H1 (cell line): ENCODE measurements at regions not wholly inside any gene's neighbourhood (a gene's known extent, or its start where the extent isn't known, plus 50 kb on each side); places are given as distances from the start of the nearest gene placed in this dataset.
A peak's percentile ranks its signal among the peaks of the same experiment; 100 is the strongest.

Source experiments
- CTCF ChIA-PET: fragments of 300-600 bp; sonication (Branson Sonifier 250); formaldehyde crosslinking; loops from one replicate; lab custom pipeline; 2021; ENCODE audit not compliant: partially characterized antibody; lab: Charles Lee
- POLR2A ChIA-PET: fragments of 300-600 bp; sonication (Branson Sonifier 250); formaldehyde crosslinking; loops from one replicate; lab custom pipeline; 2021; ENCODE audit warnings: inconsistent platforms; ENCODE audit not compliant: partially characterized antibody; lab: Charles Lee
- DNase-seq, 2 experiments: peaks; one replicate each; pipeline versions ENCODE4 v3.0.0 to v3.0.0-alpha.2; 2010 to 2022; ENCODE audit warnings: low spot score in 2 of 2, low read depth in 1 of 2, mixed read lengths in 1 of 2
- FAIRE-seq: peaks from 2 replicates; lab custom pipeline; 2011; peaks lifted over from hg19 to GRCh38; lab: Jason Lieb, UNC
- H2AFZ ChIP-seq: 2 replicates; pipeline ENCODE4 v1.8.1; 2012; ENCODE audit warnings: low read length, inconsistent platforms
- H2AK5ac ChIP-seq: 2 replicates; pipeline ENCODE4 v1.6.1; 2013; ENCODE audit warnings: low read depth, low read length
- H2BK120ac ChIP-seq: replicated peaks from 2 replicates; pipeline ENCODE3; 2013; ENCODE audit warnings: low read depth, low read length, inconsistent platforms
- H2BK12ac ChIP-seq: 2 replicates; pipeline ENCODE4 v1.6.1; 2013; ENCODE audit warnings: low read depth, low read length
- H2BK15ac ChIP-seq: 2 replicates; pipeline ENCODE4 v1.6.1; 2013; ENCODE audit warnings: low read length
- H2BK20ac ChIP-seq: 2 replicates; pipeline ENCODE4 v1.6.1; 2013; ENCODE audit warnings: low read length
- H2BK5ac ChIP-seq: 2 replicates; pipeline ENCODE4 v1.6.1; 2013; ENCODE audit warnings: low read depth, low read length
- H3K14ac ChIP-seq: 2 replicates; pipeline ENCODE4 v1.6.1; 2013; ENCODE audit warnings: inconsistent platforms; ENCODE audit not compliant: insufficient read length
- H3K18ac ChIP-seq: 2 replicates; pipeline ENCODE4 v1.6.1; 2013; ENCODE audit warnings: low read length; ENCODE audit errors: extremely low read depth
- H3K23ac ChIP-seq: 2 replicates; pipeline ENCODE4 v1.6.1; 2013; ENCODE audit warnings: inconsistent platforms; ENCODE audit not compliant: insufficient read length
- H3K23me2 ChIP-seq: 2 replicates; pipeline ENCODE4 v1.6.1; 2013; ENCODE audit warnings: low read depth, low read length
- H3K27ac ChIP-seq: 2 replicates; pipeline ENCODE4 v1.6.1; 2011; ENCODE audit warnings: low read depth, low read length, inconsistent platforms
- H3K27me3 ChIP-seq, 4 experiments: replicated peaks in 1 of 4; 1 replicate in 1 of 4; 2 replicates in 3 of 4; pipeline versions ENCODE4 v1.6.1 to v1.8.1; 2011 to 2013; ENCODE audit warnings: low read length in 3 of 4, mild to moderate bottlenecking in 3 of 4, inconsistent platforms in 2 of 4, mixed read lengths in 2 of 4, moderate library complexity in 1 of 4; ENCODE audit not compliant: control insufficient read depth in 3 of 4, insufficient read depth in 3 of 4; ENCODE audit errors: extremely low read depth in 1 of 4
- H3K36me3 ChIP-seq, 4 experiments: 2 replicates each; pipeline versions ENCODE4 v1.6.1 to v1.8.1; 2011 to 2013; ENCODE audit warnings: mild to moderate bottlenecking in 4 of 4, low read length in 3 of 4, moderate library complexity in 2 of 4, control low read depth in 1 of 4, inconsistent platforms in 1 of 4; ENCODE audit not compliant: insufficient read depth in 4 of 4, control insufficient read depth in 2 of 4
- H3K4ac ChIP-seq: replicated peaks from 2 replicates; pipeline ENCODE3; 2013; ENCODE audit warnings: low read length, low read depth, mixed read lengths, inconsistent platforms; ENCODE audit not compliant: insufficient read length
- H3K4me1 ChIP-seq, 4 experiments: replicated peaks in 1 of 4; 1 replicate in 1 of 4; 2 replicates in 3 of 4; pipeline versions ENCODE4 v1.6.1 to v1.8.1; 2011 to 2013; ENCODE audit warnings: low read length in 3 of 4, inconsistent platforms in 2 of 4, mixed read lengths in 1 of 4; ENCODE audit not compliant: insufficient read depth in 4 of 4, control insufficient read depth in 3 of 4
- H3K4me2 ChIP-seq, 2 experiments: 2 replicates each; pipeline versions ENCODE4 v1.6.1 to v1.8.1; 2011 to 2013; ENCODE audit warnings: low read depth in 2 of 2, low read length in 2 of 2, control low read depth in 1 of 2, inconsistent platforms in 1 of 2, mild to moderate bottlenecking in 1 of 2; ENCODE audit not compliant: insufficient read depth in 1 of 2
- H3K4me3 ChIP-seq, 4 experiments: fragments of 200-600, 300-600 bp in 1 of 4; sonication (generic), shearing (Covaris generic), sonication (Bioruptor Twin) in 1 of 4; 2 replicates each; pipeline versions ENCODE4 v1.5.1 to v1.8.1; 2011 to 2016; ENCODE audit warnings: low read length in 4 of 4, low read depth in 3 of 4, control low read depth in 2 of 4, inconsistent platforms in 2 of 4, mild to moderate bottlenecking in 2 of 4, mixed read lengths in 1 of 4, moderate library complexity in 1 of 4; ENCODE audit not compliant: insufficient read depth in 2 of 4; ENCODE audit errors: extremely low read depth in 1 of 4
- H3K56ac ChIP-seq: replicated peaks from 2 replicates; pipeline ENCODE3; 2013; ENCODE audit warnings: low read depth, mild to moderate bottlenecking, mixed read lengths, low read length, inconsistent platforms; ENCODE audit not compliant: insufficient read length
- H3K79me1 ChIP-seq: 2 replicates; pipeline ENCODE4 v1.6.1; 2013; ENCODE audit warnings: low read depth, low read length, control low read depth
- H3K79me2 ChIP-seq, 2 experiments: 2 replicates each; pipeline versions ENCODE4 v1.6.1 to v1.8.1; 2012 to 2013; ENCODE audit warnings: low read length in 2 of 2, mild to moderate bottlenecking in 2 of 2, inconsistent platforms in 1 of 2; ENCODE audit not compliant: insufficient read depth in 2 of 2, control insufficient read depth in 1 of 2
- H3K9ac ChIP-seq, 4 experiments: replicated peaks in 1 of 4; 1 replicate in 1 of 4; 2 replicates in 3 of 4; pipeline versions ENCODE4 v1.6.1 to v1.8.1; 2011 to 2013; ENCODE audit warnings: low read depth in 3 of 4, low read length in 3 of 4, control low read depth in 2 of 4, mild to moderate bottlenecking in 2 of 4, moderate library complexity in 2 of 4, inconsistent platforms in 1 of 4; ENCODE audit errors: extremely low read depth in 1 of 4
- H3K9me3 ChIP-seq, 2 experiments: 2 replicates each; pipeline versions ENCODE4 v1.6.1 to v1.8.1; 2012 to 2013; ENCODE audit warnings: mild to moderate bottlenecking in 2 of 2, moderate library complexity in 2 of 2, control low read depth in 1 of 2, inconsistent platforms in 1 of 2, low read depth in 1 of 2, low read length in 1 of 2, mixed read lengths in 1 of 2; ENCODE audit not compliant: insufficient read depth in 2 of 2
- H4K20me1 ChIP-seq, 2 experiments: replicated peaks in 1 of 2; 2 replicates each; pipeline versions ENCODE3 to v1.8.1; 2011 to 2013; ENCODE audit warnings: inconsistent platforms in 2 of 2, low read length in 2 of 2, mild to moderate bottlenecking in 1 of 2; ENCODE audit not compliant: insufficient read depth in 2 of 2, control insufficient read depth in 1 of 2
- H4K5ac ChIP-seq: 2 replicates; pipeline ENCODE4 v1.6.1; 2013; ENCODE audit warnings: low read length, low read depth, mixed read lengths, inconsistent platforms; ENCODE audit not compliant: insufficient read length
- H4K8ac ChIP-seq: 2 replicates; pipeline ENCODE4 v1.8.0; 2013; ENCODE audit warnings: mild to moderate bottlenecking, moderate library complexity, low read length, inconsistent platforms; ENCODE audit not compliant: insufficient read depth; ENCODE audit errors: extremely low read depth
- H4K91ac ChIP-seq: replicated peaks from 2 replicates; pipeline ENCODE3; 2013; ENCODE audit warnings: low read length, mixed read lengths, inconsistent platforms; ENCODE audit not compliant: insufficient read length
- ASH2L ChIP-seq: fragments of 200-600, 300-600 bp; sonication (generic); IDR thresholded peaks from one replicate; pipeline ENCODE4 v1.7.1; 2017; ENCODE audit warnings: low read length
- CHD1 ChIP-seq: IDR thresholded peaks from 2 replicates; pipeline ENCODE4 v1.6.1; 2012; ENCODE audit warnings: low read depth, low read length, improper control_type of control experiment
- FOSL1 ChIP-seq: IDR thresholded peaks from 2 replicates; pipeline ENCODE4 v1.6.1; 2011; ENCODE audit warnings: mild to moderate bottlenecking, low read depth, low read length, moderate library complexity; ENCODE audit not compliant: insufficient read depth
- KDM5A ChIP-seq: fragments of 200-600 bp; IDR thresholded peaks from 2 replicates; pipeline ENCODE4 v1.7.1; 2012; ENCODE audit warnings: mild to moderate bottlenecking, low read length, inconsistent platforms, mixed read lengths
- RFX5 ChIP-seq: IDR thresholded peaks from 2 replicates; pipeline ENCODE4 v1.6.1; 2011; ENCODE audit warnings: low read depth, low read length, improper control_type of control experiment, borderline replicate concordance
- WGBS, 2 experiments: shearing (Covaris generic) in 1 of 2; methylation state at CpG; one replicate each; pipeline versions ENCODE4 v1.1.6 to v1.1.7; 2013 to 2015; ENCODE audit warnings: low lambda C conversion rate in 2 of 2, mixed read lengths in 2 of 2, inconsistent platforms in 1 of 2, low coverage in 1 of 2, missing lambda C conversion rate in 1 of 2; ENCODE audit not compliant: insufficient replicate concordance in 2 of 2, insufficient coverage in 1 of 2, insufficient read length in 1 of 2; ENCODE audit errors: extremely low coverage in 1 of 2, missing lambda C conversion rate in 1 of 2; 5-methylcytosine and 5-hydroxymethylcytosine counted together
- TF ChIP-seq, protein P1 (sequence below), 3 experiments: IDR thresholded peaks; 1 replicate in 2 of 3; 2 replicates in 1 of 3; pipeline versions ENCODE4 v1.5.1 to v1.6.1; 2011; ENCODE audit warnings: low read length in 3 of 3, mild to moderate bottlenecking in 3 of 3, inconsistent platforms in 2 of 3, low read depth in 1 of 3, moderate library complexity in 1 of 3; ENCODE audit not compliant: insufficient read depth in 1 of 3; ENCODE audit errors: control extremely low read depth in 1 of 3

DNA sequence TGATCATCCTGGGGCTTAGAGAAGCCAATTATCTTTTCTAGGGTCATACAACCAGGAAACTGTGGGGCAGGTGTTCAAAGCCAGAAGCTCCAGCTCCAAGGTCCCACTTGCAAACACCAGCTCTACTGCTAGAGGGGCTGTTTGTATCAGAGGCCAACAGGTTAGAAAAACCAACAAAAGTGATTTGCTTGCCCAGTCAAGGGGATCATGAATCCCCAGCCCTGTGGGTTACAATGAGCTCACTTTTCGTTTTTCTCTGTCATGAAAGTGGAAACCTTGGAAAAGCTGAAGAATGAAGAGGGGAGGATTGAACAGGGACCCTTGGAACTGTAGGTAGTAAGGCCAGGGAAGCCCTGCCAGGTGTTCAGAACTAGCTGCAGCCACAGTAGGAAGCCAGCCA lies 119.2 kb downstream of the SPP2 start:
- no peak overlapping the region for H2BK120ac ChIP-seq
- H3K79me2 ChIP-seq: no peaks in the 10 kb centered on the region
- H3K9ac ChIP-seq: no peak overlapping the region
- DNase-seq (no peak), FAIRE-seq (no peak)
- H3K4ac ChIP-seq: no peak overlapping the region
- no peaks in the 10 kb centered on the region for H3K27me3 ChIP-seq
- H3K79me1 ChIP-seq: no peaks in the 10 kb centered on the region
- H2BK12ac ChIP-seq: no peak overlapping the region
- no peaks in the 10 kb centered on the region for H3K36me3 ChIP-seq
- H2BK20ac ChIP-seq: no peak overlapping the region
- ChIA-PET CTCF (interaction anchor here (0.6 to 1.6 kb wide), 5 partner anchors 34 to 199 kb away, joined by 3 to 5 read pairs (median 3); no protein-coding TSS in a partner anchor), POLR2A (interaction anchor here (0.9 kb wide), 1 partner anchor 332 kb away, joined by 3 read pairs; no protein-coding TSS in a partner anchor)
- no peaks in the 10 kb centered on the region for H3K9me3 ChIP-seq
- peak overlapping the region; percentile 1; the same call in 1 of the 2 replicates for H2AFZ ChIP-seq
- no peak overlapping the region for H4K8ac ChIP-seq
- no peak overlapping the region for H3K23ac ChIP-seq
- H3K18ac ChIP-seq: no peak overlapping the region
- no peaks in the 10 kb centered on the region for H4K20me1 ChIP-seq
- H3K27ac ChIP-seq: no peak overlapping the region
- no peak overlapping the region for H3K56ac ChIP-seq
- H3K4me3 ChIP-seq: no peak overlapping the region
- WGBS, 2 experiments: 91% methylated on average over 1 of the region's 1 CpG; no CpG with 5 or more reads in 1 of the 2 experiments
- H4K91ac ChIP-seq: no peak overlapping the region
- H3K14ac ChIP-seq: no peak overlapping the region
- no peak for TF ChIP-seq ASH2L
- TF ChIP-seq, protein P1, sequence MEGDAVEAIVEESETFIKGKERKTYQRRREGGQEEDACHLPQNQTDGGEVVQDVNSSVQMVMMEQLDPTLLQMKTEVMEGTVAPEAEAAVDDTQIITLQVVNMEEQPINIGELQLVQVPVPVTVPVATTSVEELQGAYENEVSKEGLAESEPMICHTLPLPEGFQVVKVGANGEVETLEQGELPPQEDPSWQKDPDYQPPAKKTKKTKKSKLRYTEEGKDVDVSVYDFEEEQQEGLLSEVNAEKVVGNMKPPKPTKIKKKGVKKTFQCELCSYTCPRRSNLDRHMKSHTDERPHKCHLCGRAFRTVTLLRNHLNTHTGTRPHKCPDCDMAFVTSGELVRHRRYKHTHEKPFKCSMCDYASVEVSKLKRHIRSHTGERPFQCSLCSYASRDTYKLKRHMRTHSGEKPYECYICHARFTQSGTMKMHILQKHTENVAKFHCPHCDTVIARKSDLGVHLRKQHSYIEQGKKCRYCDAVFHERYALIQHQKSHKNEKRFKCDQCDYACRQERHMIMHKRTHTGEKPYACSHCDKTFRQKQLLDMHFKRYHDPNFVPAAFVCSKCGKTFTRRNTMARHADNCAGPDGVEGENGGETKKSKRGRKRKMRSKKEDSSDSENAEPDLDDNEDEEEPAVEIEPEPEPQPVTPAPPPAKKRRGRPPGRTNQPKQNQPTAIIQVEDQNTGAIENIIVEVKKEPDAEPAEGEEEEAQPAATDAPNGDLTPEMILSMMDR (IDR thresholded peaks at IDR 0.05; ENCODE audit: control extremely low read depth in 1 of 3, insufficient read depth in 1 of 3, low read depth in 1 of 3, low read length in 3 of 3): no peak
- no peak for TF ChIP-seq CHD1
- TF ChIP-seq KDM5A: no peak
- TF ChIP-seq RFX5: no peak
- TF ChIP-seq FOSL1: no peak
- H2BK15ac ChIP-seq: peak overlapping the region; percentile 2; the same call in 1 of the 2 replicates
- H2AK5ac ChIP-seq: no peak overlapping the region
- H3K23me2 ChIP-seq: no peaks in the 10 kb centered on the region
- no peak overlapping the region for H3K4me2 ChIP-seq
- H2BK5ac ChIP-seq: no peak overlapping the region
- no peak overlapping the region for H4K5ac ChIP-seq
- H3K4me1 ChIP-seq: peaks cover 0 to 6% (median 0%) of the 10 kb centered on the region in 4 experiments; a peak in 4 of 7 replicates
